ENCODE measurements at regions not wholly inside any gene's neighbourhood (a gene's known extent, or its start where the extent isn't known, plus 50 kb on each side); places are given as distances from the start of the nearest gene placed in this dataset.

DNA sequence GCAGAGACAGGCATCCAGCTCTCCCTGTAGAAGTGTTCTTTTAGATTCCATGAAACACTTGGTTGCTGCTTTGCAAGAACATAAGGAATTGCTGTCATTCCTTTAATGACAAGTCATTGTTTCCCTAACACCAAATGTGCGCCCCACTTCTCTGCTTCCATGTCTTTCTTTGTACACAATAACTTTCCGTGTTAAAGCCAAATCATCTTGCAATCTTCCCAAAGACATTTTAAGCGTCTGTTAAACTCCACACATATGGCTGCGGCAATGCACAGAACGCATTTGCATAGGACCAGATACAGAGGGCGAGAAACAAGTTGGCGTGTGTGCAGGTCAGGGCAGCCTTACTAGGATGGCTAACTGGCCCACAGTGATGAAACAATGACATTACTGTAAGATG lies 399.3 kb upstream of the PRKCQ start:
- Mint-ChIP-seq H3K27ac (no peak overlapping the region), H3K4me3 (no peak overlapping the region), H3K4me1 (ENCODE audit: low read depth in 2 of 2) (peaks cover 12 to 14% of the 10 kb centered on the region in 2 donors), H3K9me3 (no peaks in the 10 kb centered on the region), H3K36me3 (no peaks in the 10 kb centered on the region), H3K27me3 (no peaks in the 10 kb centered on the region)
- ATAC-seq: no peak
- DNase-seq (ENCODE audit: low spot score): no peak

- no peak overlapping the region for H3K4me3 Mint-ChIP-seq
- H3K4me1 Mint-ChIP-seq (ENCODE audit: low read depth in 2 of 2): peaks cover 22 to 24% of the 10 kb centered on the region in 2 donors
- H3K27ac Mint-ChIP-seq: no peak overlapping the region
- H3K9me3 Mint-ChIP-seq: no peaks in the 10 kb centered on the region
- ATAC-seq (no peak), DNase-seq (ENCODE audit: low spot score) (no peak)
- no peaks in the 10 kb centered on the region for H3K27me3 Mint-ChIP-seq
- no peaks in the 10 kb centered on the region for H3K36me3 Mint-ChIP-seq
These were observed 398.1 kb upstream of the PRKCQ start for GRCh38 chr10:6978187-6978627.

- no peak overlapping the region for H3K4me3 Mint-ChIP-seq
- no peak for ATAC-seq
- H3K36me3 Mint-ChIP-seq: no peaks in the 10 kb centered on the region
- DNase-seq (ENCODE audit: low spot score): no peak
- no peaks in the 10 kb centered on the region for H3K27me3 Mint-ChIP-seq
- H3K4me1 Mint-ChIP-seq (ENCODE audit: low read depth in 2 of 2): peaks cover 24 to 28% of the 10 kb centered on the region in 2 donors
- no peak overlapping the region for H3K27ac Mint-ChIP-seq
- H3K9me3 Mint-ChIP-seq: no peaks in the 10 kb centered on the region
These were observed 397.5 kb upstream of the PRKCQ start for GRCh38 chr10:6977398-6978186.

- H3K27me3 Mint-ChIP-seq: no peaks in the 10 kb centered on the region
- peak overlapping the region; percentile 70 for H3K4me3 Mint-ChIP-seq
- ATAC-seq (peak; percentile 71 to 90), DNase-seq (ENCODE audit: low spot score) (no peak)
- H3K36me3 Mint-ChIP-seq: no peaks in the 10 kb centered on the region
- no peaks in the 10 kb centered on the region for H3K9me3 Mint-ChIP-seq
- H3K4me1 Mint-ChIP-seq (ENCODE audit: low read depth in 2 of 2): peaks cover 17 to 31% of the 10 kb centered on the region in 2 donors
- peak overlapping the region; percentile 76 to 88 for H3K27ac Mint-ChIP-seq
These were observed 393.8 kb upstream of the PRKCQ start for GRCh38 chr10:6973899-6974298.

GRCh38 chr10:6972226-6972625 lies 392.1 kb upstream of the PRKCQ start:
- Mint-ChIP-seq H3K9me3 (no peaks in the 10 kb centered on the region), H3K4me3 (no peak overlapping the region), H3K36me3 (peaks cover 5% of the 10 kb centered on the region), H3K27me3 (no peaks in the 10 kb centered on the region), H3K27ac (peak overlapping the region; percentile 13 to 29), H3K4me1 (ENCODE audit: low read depth in 2 of 2) (peaks cover 18 to 33% of the 10 kb centered on the region in 2 donors)
- no peak for DNase-seq (ENCODE audit: low spot score)
- ATAC-seq: no peak

- H3K4me3 Mint-ChIP-seq: no peak overlapping the region
- peaks cover 5% of the 10 kb centered on the region for H3K36me3 Mint-ChIP-seq
- no peak for DNase-seq (ENCODE audit: low spot score)
- no peaks in the 10 kb centered on the region for H3K9me3 Mint-ChIP-seq
- no peak overlapping the region for H3K27ac Mint-ChIP-seq
- no peaks in the 10 kb centered on the region for H3K27me3 Mint-ChIP-seq
- ATAC-seq: no peak
- peaks cover 28 to 30% of the 10 kb centered on the region in 2 donors for H3K4me1 Mint-ChIP-seq (ENCODE audit: low read depth in 2 of 2)
These were observed 389.6 kb upstream of the PRKCQ start for GRCh38 chr10:6969659-6970058.

DNA sequence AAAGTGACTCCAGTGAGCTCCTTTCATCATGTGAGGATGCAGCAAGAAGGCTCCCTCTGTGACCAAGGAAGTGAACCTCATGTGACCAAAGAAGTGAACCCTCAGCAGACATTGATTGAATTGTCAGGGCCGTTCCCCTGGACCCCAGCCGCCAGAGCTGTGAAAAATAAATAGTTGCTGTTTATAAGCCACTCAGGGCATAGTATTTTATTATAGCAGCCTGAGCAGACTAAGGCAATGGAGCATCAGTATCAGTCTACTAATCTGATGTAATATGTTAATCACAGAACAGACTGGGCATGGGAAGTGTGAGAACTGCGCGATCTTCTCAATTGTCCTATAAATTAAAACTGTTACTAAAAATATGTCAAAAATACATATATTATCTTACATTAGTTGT lies 384.5 kb upstream of the PRKCQ start:
- no peak overlapping the region for H3K4me3 Mint-ChIP-seq
- peaks cover 5% of the 10 kb centered on the region for H3K36me3 Mint-ChIP-seq
- no peaks in the 10 kb centered on the region for H3K9me3 Mint-ChIP-seq
- DNase-seq (ENCODE audit: low spot score) (no peak), ATAC-seq (no peak)
- peaks cover 20 to 28% of the 10 kb centered on the region in 2 donors for H3K4me1 Mint-ChIP-seq (ENCODE audit: low read depth in 2 of 2)
- H3K27ac Mint-ChIP-seq: no peak overlapping the region
- H3K27me3 Mint-ChIP-seq: no peaks in the 10 kb centered on the region

- no peak for DNase-seq (ENCODE audit: low spot score)
- Mint-ChIP-seq H3K36me3 (peaks cover under 1% of the 10 kb centered on the region), H3K27ac (no peak overlapping the region), H3K9me3 (no peaks in the 10 kb centered on the region), H3K4me1 (ENCODE audit: low read depth in 2 of 2) (peaks cover 38 to 44% of the 10 kb centered on the region in 2 donors), H3K27me3 (no peaks in the 10 kb centered on the region), H3K4me3 (no peak overlapping the region)
- no peak for ATAC-seq
These were observed 382.5 kb upstream of the PRKCQ start for GRCh38 chr10:6962576-6962975.

GRCh38 chr10:6958711-6959110 lies 378.6 kb upstream of the PRKCQ start:
- peak in 1 of 2 donors; percentile 48 for ATAC-seq
- no peaks in the 10 kb centered on the region for H3K9me3 Mint-ChIP-seq
- H3K27ac Mint-ChIP-seq: peak overlapping the region; percentile 32 to 63
- no peak for DNase-seq (ENCODE audit: low spot score)
- H3K4me1 Mint-ChIP-seq (ENCODE audit: low read depth in 2 of 2): peaks cover 26 to 42% of the 10 kb centered on the region in 2 donors
- no peaks in the 10 kb centered on the region for H3K27me3 Mint-ChIP-seq
- no peaks in the 10 kb centered on the region for H3K36me3 Mint-ChIP-seq
- H3K4me3 Mint-ChIP-seq: peak overlapping the region; percentile 39

- Mint-ChIP-seq H3K9me3 (no peaks in the 10 kb centered on the region), H3K27ac (peak overlapping the region; percentile 32 to 63), H3K4me3 (peak overlapping the region; percentile 39), H3K4me1 (ENCODE audit: low read depth in 2 of 2) (peaks cover 26 to 42% of the 10 kb centered on the region in 2 donors), H3K27me3 (no peaks in the 10 kb centered on the region), H3K36me3 (no peaks in the 10 kb centered on the region)
- ATAC-seq: peak; percentile 61 to 70
- DNase-seq (ENCODE audit: low spot score): no peak
These were observed 378.2 kb upstream of the PRKCQ start for GRCh38 chr10:6958254-6958653.

GRCh38 chr10:6957851-6958250 lies 377.8 kb upstream of the PRKCQ start:
- no peaks in the 10 kb centered on the region for H3K36me3 Mint-ChIP-seq
- H3K27ac Mint-ChIP-seq: peak overlapping the region; percentile 32 to 63
- H3K9me3 Mint-ChIP-seq: no peaks in the 10 kb centered on the region
- H3K27me3 Mint-ChIP-seq: no peaks in the 10 kb centered on the region
- H3K4me3 Mint-ChIP-seq: peak overlapping the region; percentile 39
- ATAC-seq: no peak
- no peak for DNase-seq (ENCODE audit: low spot score)
- H3K4me1 Mint-ChIP-seq (ENCODE audit: low read depth in 2 of 2): peaks cover 25 to 45% of the 10 kb centered on the region in 2 donors

DNA sequence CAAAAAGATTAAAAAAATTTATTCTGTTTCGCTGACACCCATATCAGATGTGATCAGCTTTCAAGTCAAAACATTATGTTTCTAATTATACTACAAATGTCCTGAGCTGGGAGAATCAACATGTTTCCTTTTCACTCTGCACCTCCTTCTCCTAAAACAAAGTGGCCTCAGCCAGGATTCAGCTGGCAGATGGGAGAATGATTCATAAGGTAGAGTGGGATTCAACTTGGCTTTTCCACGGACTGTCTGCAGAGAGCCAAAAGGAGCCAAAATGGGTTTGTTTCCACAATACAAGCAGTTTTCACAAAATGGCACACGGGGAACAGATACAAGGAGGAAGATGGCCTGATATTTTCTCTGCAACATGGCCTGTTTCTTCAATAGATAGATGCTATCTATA lies 376.5 kb upstream of the PRKCQ start:
- Mint-ChIP-seq H3K27ac (peak overlapping the region; percentile 42 to 62), H3K4me1 (ENCODE audit: low read depth in 2 of 2) (peaks cover 22 to 44% of the 10 kb centered on the region in 2 donors), H3K36me3 (no peaks in the 10 kb centered on the region), H3K9me3 (no peaks in the 10 kb centered on the region), H3K27me3 (no peaks in the 10 kb centered on the region), H3K4me3 (no peak overlapping the region)
- DNase-seq (ENCODE audit: low spot score) (no peak), ATAC-seq (no peak)

- Mint-ChIP-seq H3K36me3 (no peaks in the 10 kb centered on the region), H3K9me3 (no peaks in the 10 kb centered on the region), H3K27me3 (no peaks in the 10 kb centered on the region), H3K4me3 (no peak overlapping the region), H3K27ac (no peak overlapping the region), H3K4me1 (ENCODE audit: low read depth in 2 of 2) (peaks cover 8 to 30% of the 10 kb centered on the region in 2 donors)
- DNase-seq (ENCODE audit: low spot score) (no peak), ATAC-seq (no peak)
These were observed 373.3 kb upstream of the PRKCQ start for GRCh38 chr10:6953271-6953801.

DNA sequence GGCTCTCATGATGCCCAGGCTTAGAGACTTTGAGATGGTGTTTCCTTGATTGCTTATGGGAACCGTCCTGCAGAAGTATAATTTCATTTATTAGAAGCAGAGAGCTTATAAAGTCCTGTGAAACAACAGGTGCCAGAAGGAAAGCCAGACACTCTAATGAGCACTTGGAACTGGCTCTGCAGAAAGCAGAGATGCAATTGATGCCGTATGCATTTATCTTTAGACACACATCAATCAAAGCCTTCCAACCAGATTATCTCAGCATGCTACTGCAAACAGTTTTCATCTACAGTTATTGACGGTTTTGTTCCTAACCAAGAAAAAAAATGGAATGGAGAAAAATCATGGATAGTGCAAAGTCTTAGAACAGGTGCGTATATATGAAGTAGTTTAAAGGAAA lies 371.7 kb upstream of the PRKCQ start:
- peaks cover 2% of the 10 kb centered on the region for H3K36me3 Mint-ChIP-seq
- H3K27ac Mint-ChIP-seq: no peak overlapping the region
- no peak overlapping the region for H3K4me3 Mint-ChIP-seq
- ATAC-seq (no peak), DNase-seq (ENCODE audit: low spot score) (no peak)
- H3K27me3 Mint-ChIP-seq: no peaks in the 10 kb centered on the region
- no peaks in the 10 kb centered on the region for H3K9me3 Mint-ChIP-seq
- peaks cover 0 to 21% of the 10 kb centered on the region in 2 donors for H3K4me1 Mint-ChIP-seq (ENCODE audit: low read depth in 2 of 2)
